ENCODE measurements at regions not wholly inside any gene's neighbourhood (a gene's known extent, or its start where the extent isn't known, plus 50 kb on each side); places are given as distances from the start of the nearest gene placed in this dataset.
"Not testable (repeated sequence)": the region's sequence is repeated elsewhere in the genome, so short reads cannot be mapped to it uniquely, and the experiment has no call there.

- DNase-seq = no peak
These were observed 61.2 kb downstream of the VIP start for GRCh38 chr6:152811785-152812184.

DNA sequence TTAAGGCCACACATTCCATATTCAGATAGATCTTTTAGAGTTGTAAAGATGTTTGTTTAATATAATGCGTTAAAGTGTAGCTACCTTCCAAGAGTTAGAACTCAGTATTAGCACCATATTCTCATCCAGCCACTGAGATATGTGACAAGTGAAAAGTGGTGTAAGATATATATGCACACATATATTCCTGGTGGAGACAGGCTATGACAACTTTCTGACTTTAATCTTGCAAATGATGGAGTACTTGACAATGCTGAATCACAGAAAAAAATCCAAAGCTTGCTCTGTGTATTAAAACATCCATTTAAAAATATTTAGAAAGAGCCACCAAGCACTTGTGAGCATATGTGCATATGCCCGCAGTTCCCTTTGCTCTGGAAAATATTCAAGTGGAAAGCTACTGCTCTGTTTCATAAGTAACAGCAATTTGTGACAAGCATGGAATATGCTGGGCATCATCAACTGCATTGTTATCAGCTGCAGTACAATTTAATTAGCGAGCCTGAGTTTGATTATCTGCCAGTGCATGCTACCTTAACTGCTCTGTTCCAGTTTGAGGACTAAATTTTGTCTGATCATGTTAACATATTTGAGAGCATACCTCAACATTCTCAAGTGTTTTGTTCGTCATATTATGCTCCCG is 64.8 kb downstream of the VIP start:
- no peak for DNase-seq

DNA sequence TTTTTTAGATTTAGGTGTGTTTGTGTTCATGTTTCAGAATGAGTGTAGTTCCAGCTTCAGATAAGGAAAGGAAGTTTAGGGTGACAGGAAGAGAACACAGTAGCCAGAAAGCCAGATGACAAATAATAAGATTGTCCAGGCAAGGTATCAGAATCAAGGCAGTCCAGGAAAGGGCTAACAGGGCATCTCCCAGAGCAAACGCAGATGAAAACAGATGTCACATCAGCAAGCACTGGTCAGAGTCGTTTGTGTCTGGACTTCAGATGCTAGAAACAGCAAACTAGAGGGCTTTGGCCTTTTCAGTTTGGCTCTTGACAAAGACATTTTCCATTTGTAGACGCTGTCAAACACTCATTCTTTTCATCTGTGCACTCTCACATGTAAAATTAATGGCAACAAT is 65.5 kb downstream of the VIP start:
- no peak for DNase-seq

DNA sequence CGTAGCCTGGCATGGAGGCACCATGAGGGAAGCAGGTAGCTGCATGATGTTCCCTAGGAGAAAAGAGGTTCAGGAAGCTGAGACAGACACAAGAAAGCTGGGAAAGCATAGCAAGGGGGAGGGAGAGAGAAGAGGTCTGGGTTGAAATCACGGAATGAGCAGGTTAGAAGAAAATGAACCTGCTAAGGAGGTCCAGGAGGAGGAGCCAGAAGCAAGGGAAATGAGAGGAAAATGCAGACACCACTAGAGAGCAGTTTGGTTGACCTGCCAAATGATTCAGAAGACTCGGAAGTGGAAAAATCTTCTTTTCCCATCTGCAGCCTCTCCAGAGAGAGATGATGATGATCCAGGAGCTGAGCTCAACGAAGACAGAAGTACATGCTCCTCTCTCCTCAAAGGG is 70.9 kb downstream of the VIP start:
- peak; percentile 8 for DNase-seq

- DNase-seq = no peak
These were observed 74.1 kb downstream of the VIP start for GRCh38 chr6:152824666-152825065.

DNA sequence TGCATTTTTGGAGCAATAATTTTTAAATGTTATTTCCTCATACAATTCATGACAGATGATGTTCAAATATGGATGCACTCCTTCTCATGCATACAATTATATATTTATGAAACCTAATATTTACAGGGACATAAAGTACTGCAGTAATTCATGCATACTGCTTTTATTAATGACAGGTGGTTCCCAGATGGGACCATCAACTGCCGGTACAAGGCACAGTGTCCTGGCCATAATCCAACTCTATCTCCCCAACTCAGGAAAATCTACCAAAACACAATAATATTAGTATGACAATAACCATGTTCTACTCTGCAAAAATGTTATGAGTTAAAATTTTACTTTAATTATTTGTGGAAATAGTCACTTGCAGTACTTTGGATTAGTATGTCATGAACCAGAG is 77.8 kb downstream of the VIP start:
- no peak for DNase-seq

DNA sequence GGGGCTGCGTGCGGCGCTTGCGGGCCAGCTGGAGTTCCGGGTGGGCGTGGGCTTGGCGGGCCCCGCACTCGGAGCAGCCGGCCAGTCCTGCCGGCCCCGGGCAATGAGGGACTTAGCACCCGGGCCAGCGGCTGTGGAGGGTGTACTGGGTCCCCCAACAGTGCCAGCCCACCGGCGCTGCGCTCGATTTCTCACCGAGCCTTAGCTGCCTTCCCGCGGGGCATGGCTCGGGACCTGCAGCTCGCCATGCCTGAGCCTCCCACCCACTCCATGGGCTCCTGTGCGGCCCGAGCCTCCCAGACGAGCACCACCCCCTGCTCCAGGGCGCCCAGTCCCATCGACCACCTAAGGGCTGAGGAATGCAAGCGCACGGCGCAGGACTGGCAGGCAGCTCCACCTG is 83.8 kb downstream of the VIP start:
- not testable (repeated sequence) for DNase-seq

- DNase-seq = no peak
These were observed 85.9 kb downstream of the VIP start for GRCh38 chr6:152836523-152836922.

- DNase-seq = no peak
These were observed 94.8 kb downstream of the VIP start for GRCh38 chr6:152845421-152845820.

- no peak for DNase-seq
These were observed 96.2 kb downstream of the VIP start for GRCh38 chr6:152846825-152847224.

DNA sequence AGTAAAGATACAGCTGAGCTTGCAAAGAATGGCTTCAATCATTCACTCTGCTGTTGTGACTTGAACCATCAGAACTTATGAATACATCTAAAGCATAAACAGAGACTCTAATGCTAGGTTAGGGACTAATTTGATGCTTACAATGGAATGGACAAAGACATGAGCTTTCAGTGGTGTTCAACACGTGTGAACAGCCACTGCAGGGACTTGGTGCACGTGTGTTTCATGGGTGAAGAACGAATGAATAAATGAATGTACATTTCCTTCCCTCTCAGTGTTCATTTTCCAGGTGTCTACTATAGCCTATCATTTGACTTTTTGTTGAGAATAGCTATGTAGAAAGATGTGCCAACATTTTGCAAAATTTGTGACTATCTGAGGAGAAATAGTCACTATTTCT is 98.3 kb downstream of the VIP start:
- no peak for DNase-seq

DNA sequence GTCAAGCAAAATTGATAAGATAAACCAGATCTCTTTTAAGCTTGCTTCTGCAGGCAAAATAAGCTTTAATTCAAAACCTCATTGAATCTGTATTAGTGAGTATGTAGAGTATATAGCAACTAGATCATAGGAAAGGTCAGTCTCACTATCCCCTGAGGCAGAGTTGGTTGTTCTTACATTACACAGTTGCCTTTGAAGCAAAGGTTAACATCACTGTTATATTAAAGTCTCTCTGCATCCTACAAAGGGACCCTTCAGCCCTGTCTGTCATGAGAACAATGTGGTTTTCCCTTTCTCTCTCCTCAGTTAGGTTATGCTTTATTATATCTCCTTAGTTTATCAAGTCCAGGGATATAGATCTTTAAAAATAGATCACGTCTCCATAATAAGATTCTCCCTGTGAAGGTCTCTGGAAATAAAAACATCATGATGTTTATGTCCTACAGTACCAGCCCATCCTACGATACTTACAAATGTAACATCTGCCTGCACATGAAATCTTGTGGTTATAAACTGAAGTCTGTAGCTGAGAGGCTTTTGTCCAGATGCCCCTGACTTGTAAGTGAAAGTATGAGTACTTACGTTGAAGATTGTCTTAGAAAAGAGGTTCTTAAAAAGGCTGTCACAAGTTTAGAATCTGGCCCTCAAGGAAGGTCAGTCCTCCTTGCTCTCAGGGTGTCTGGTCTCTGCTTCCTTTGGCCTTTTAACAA is 103.6 kb downstream of the VIP start:
- no peak for DNase-seq

DNA sequence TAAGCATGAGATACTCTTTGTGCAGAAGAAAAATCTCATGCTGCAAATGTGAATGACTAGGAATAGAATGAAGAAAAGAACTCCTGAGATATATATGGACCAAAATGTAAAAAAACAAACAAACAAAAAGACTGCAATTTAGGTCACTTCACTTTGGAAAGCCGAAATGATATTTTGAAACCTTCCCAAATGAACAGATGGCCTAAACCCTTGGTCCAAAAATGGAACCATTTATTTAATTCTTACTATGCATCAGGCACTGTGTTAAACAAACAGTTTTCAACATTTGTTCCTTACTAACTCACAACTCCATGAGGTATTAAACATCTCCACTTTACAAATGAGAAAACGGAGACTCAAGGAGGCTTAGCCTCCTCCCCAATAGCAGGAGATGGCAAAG is 107.5 kb downstream of the VIP start:
- no peak for DNase-seq

GRCh38 chr6:152859225-152859624 is 108.6 kb downstream of the VIP start:
- no peak for DNase-seq

DNA sequence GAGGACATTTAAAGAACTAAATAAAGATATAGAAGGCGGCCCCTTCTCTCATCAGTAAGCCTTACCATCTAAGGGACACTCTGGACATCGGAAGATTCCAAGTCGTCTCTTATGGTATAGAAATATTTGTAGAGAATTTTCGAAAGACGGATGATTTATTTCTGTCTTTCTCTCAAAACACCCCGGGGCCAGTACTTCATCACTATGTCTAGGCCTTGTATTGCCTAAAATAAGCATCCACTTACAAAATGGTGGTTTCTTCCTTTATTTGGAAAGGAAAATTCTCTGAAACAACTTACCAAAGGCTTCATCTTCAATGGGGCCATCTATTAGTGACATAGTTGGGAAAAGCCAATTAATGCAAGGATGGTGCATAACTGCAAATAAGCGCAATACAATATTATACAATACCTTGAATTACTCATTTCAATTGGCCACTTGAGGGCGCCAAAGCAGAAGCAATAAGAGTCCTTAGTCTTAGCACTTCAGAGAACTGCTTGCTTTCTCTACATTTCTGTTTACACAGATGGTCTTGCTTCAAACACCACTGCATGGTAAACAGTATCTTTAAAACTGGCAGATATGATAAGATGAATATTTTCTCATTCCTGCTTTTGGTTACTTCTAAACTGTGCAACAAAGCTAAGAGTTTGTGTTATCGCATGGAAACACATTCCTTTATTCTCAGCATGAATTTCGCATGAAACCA is 113.2 kb downstream of the VIP start:
- DNase-seq = peak; percentile 86

GRCh38 chr6:152874267-152874666 is 108.6 kb downstream of the FBXO5 start:
- no peak for DNase-seq

DNA sequence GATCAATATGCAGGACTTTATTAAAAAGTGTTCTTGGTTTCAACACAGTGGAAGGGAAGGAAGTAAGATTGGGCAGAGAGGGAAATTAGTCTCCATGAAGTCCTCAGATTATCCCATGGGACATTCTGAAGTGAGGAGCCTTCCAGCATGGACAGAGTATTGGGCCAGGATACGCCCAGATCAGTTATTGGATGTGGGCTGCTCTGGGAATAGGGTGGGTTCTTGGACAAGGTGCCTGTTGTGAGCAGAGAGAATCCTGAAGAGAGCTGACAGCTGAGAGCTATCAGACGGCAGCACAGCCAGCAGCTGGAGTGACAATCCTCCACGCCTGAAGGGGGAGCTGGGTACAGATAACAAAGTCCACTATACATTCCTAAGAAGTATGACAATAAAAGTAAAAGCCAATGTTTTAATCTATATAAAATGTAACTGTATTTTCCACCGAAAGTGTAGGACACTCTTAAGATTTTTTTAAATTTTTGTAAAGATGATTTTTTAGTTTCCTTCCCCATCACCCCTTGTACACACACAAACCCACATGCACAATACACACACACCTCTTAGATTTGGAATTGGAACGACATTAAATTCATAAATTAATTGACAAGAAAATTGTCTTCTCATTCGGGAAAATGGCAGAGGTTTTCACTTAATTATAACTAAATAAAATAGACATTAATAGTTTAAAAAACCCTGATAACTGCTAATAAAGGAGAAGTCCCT is 107.8 kb downstream of the FBXO5 start:
- no peak for DNase-seq

- no peak for DNase-seq
These were observed 103.2 kb downstream of the FBXO5 start for GRCh38 chr6:152879681-152880080.

- DNase-seq = no peak
These were observed 89.7 kb downstream of the FBXO5 start for GRCh38 chr6:152893187-152893586.

GRCh38 chr6:152896923-152897322 is 85.9 kb downstream of the FBXO5 start:
- DNase-seq = no peak

- DNase-seq = peak; percentile 76
These were observed 84.9 kb downstream of the FBXO5 start for GRCh38 chr6:152897807-152898399.

DNA sequence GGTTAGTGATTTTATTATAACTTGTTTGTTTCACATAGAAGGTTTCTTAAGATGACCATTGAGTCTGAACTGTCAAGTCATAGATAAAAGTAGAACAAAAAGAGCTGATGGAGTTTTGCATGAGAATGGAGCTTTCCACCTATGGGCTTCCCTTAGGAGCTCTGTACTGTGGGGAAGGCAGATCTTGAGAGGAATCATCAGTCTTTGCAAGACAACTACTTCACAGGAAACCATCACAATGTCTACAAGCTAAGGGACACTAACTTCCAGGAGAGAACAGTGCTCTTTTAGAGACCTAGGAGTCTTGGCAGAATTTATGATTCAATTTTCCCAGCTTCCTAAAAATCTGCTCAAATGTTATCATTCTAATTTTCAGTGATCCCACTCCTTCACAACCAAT is 78.2 kb downstream of the FBXO5 start:
- no peak for DNase-seq

All from NCI-H82 (cell line).